ENCODE measurements at regions not wholly inside any gene's neighbourhood (a gene's known extent, or its start where the extent isn't known, plus 50 kb on each side); places are given as distances from the start of the nearest gene placed in this dataset.

- H3K4me3 ChIP-seq (ENCODE audit: low read depth, low read length, poor library complexity, severe bottlenecking) = no peak overlapping the region
- H3K36me3 ChIP-seq (ENCODE audit: insufficient read depth, low read length) = no peaks in the 10 kb centered on the region
- H3K27ac ChIP-seq (ENCODE audit: low read depth, low read length, poor library complexity, severe bottlenecking) = no peak overlapping the region
- H3K9me2 ChIP-seq (ENCODE audit: low read depth, low read length) = no peaks in the 10 kb centered on the region
- no peak for TF ChIP-seq EZH2 (IDR thresholded peaks at IDR 0.05; ENCODE audit: borderline replicate concordance, low read length)
- no peak for TF ChIP-seq CTCF (IDR thresholded peaks at IDR 0.05; ENCODE audit: low read length)
- no peaks in the 10 kb centered on the region for H3F3A ChIP-seq (ENCODE audit: insufficient read depth, low read length)
- no peaks in the 10 kb centered on the region for H3K79me2 ChIP-seq (ENCODE audit: insufficient read depth, low read length)
- H2AFZ ChIP-seq (ENCODE audit: low read length) = no peak overlapping the region
- no peaks in the 10 kb centered on the region for H3K27me3 ChIP-seq (ENCODE audit: insufficient read depth, low read length)
- no peaks in the 10 kb centered on the region for H4K20me1 ChIP-seq (ENCODE audit: insufficient read depth, low read length)
- H3K4me1 ChIP-seq (ENCODE audit: insufficient read depth, low read length, severe bottlenecking) = no peaks in the 10 kb centered on the region
- no peaks in the 10 kb centered on the region for H3K9me3 ChIP-seq (ENCODE audit: low read length)
- H3K9ac ChIP-seq (ENCODE audit: low read length) = no peak overlapping the region
- no peak overlapping the region for H3K4me2 ChIP-seq (ENCODE audit: low read length)
Measured at GRCh38 chr10:128704716-128705115, 578.5 kb upstream of the MKI67 start.

- TF ChIP-seq EZH2 (IDR thresholded peaks at IDR 0.05; ENCODE audit: borderline replicate concordance, low read length) (no peak), CTCF (IDR thresholded peaks at IDR 0.05; ENCODE audit: low read length) (no peak)
- Histone ChIP-seq H3K27ac (ENCODE audit: low read depth, low read length, poor library complexity, severe bottlenecking) (no peak overlapping the region), H3K4me2 (ENCODE audit: low read length) (no peak overlapping the region)
Measured at GRCh38 chr10:128708182-128708581, 582.0 kb upstream of the MKI67 start.

DNA sequence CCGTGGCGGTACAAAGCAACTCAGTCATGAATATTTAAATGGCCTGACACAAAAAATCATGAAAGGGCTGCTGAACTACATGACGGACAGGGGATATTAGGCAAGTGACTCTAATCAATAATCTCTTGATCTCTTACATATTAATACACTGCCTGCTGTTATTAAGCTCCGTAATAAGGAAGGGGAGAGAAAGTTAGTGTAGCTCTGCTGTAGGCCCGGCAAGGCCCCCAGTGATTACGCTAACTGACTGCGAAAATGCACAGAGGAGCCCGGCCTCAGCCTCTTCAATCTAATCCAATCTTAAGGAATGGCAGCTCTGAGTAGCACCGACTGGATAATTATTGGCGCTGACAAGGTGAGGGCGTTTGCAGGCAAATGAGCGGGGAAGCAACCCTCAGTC lies 583.5 kb upstream of the MKI67 start:
- Histone ChIP-seq H3K27me3 (ENCODE audit: insufficient read depth, low read length) (no peaks in the 10 kb centered on the region), H3K27ac (ENCODE audit: low read depth, low read length, poor library complexity, severe bottlenecking) (no peak overlapping the region), H3K9me3 (ENCODE audit: low read length) (no peaks in the 10 kb centered on the region), H2AFZ (ENCODE audit: low read length) (no peak overlapping the region), H3K9me2 (ENCODE audit: low read depth, low read length) (no peaks in the 10 kb centered on the region), H3F3A (ENCODE audit: insufficient read depth, low read length) (no peaks in the 10 kb centered on the region), H3K79me2 (ENCODE audit: insufficient read depth, low read length) (no peaks in the 10 kb centered on the region), H4K20me1 (ENCODE audit: insufficient read depth, low read length) (no peaks in the 10 kb centered on the region), H3K4me2 (ENCODE audit: low read length) (no peak overlapping the region), H3K4me3 (ENCODE audit: low read depth, low read length, poor library complexity, severe bottlenecking) (no peak overlapping the region), H3K9ac (ENCODE audit: low read length) (no peak overlapping the region), H3K4me1 (ENCODE audit: insufficient read depth, low read length, severe bottlenecking) (no peaks in the 10 kb centered on the region), H3K36me3 (ENCODE audit: insufficient read depth, low read length) (no peaks in the 10 kb centered on the region)
- TF ChIP-seq CTCF (IDR thresholded peaks at IDR 0.05; ENCODE audit: low read length) (no peak), EZH2 (IDR thresholded peaks at IDR 0.05; ENCODE audit: borderline replicate concordance, low read length) (no peak)

More at GRCh38 chr10:128708182-128708581, 582.0 kb upstream of the MKI67 start:
- H3K79me2 ChIP-seq (ENCODE audit: insufficient read depth, low read length) = no peaks in the 10 kb centered on the region
- no peaks in the 10 kb centered on the region for H3K36me3 ChIP-seq (ENCODE audit: insufficient read depth, low read length)
- no peak overlapping the region for H2AFZ ChIP-seq (ENCODE audit: low read length)
- H4K20me1 ChIP-seq (ENCODE audit: insufficient read depth, low read length) = no peaks in the 10 kb centered on the region
- H3K4me3 ChIP-seq (ENCODE audit: low read depth, low read length, poor library complexity, severe bottlenecking) = no peak overlapping the region
- H3K4me1 ChIP-seq (ENCODE audit: insufficient read depth, low read length, severe bottlenecking) = no peaks in the 10 kb centered on the region
- no peaks in the 10 kb centered on the region for H3K27me3 ChIP-seq (ENCODE audit: insufficient read depth, low read length)
- no peaks in the 10 kb centered on the region for H3K9me2 ChIP-seq (ENCODE audit: low read depth, low read length)
- no peaks in the 10 kb centered on the region for H3K9me3 ChIP-seq (ENCODE audit: low read length)
- H3F3A ChIP-seq (ENCODE audit: insufficient read depth, low read length) = no peaks in the 10 kb centered on the region
- H3K9ac ChIP-seq (ENCODE audit: low read length) = no peak overlapping the region
